Large intestine (tissue), 3 donors: ENCODE measurements at regions not wholly inside any gene's neighbourhood (a gene's known extent, or its start where the extent isn't known, plus 50 kb on each side); places are given as distances from the start of the nearest gene placed in this dataset.
A peak's percentile ranks its signal among the peaks of the same experiment; 100 is the strongest.

ENCODE experiments used
- DNase-seq, 2 donors: peaks; one replicate each; pipeline versions ENCODE4 v3.0.0 to v3.0.0-alpha.2; 2013
- H3K27ac ChIP-seq: one replicate; pipeline ENCODE4 v1.5.1; 2013; ENCODE audit warnings: low read length
- H3K27me3 ChIP-seq: 2 replicates; pipeline ENCODE4 v1.6.1; 2013; ENCODE audit warnings: low read length; ENCODE audit not compliant: control insufficient read depth, insufficient read depth
- H3K36me3 ChIP-seq: 2 replicates; pipeline ENCODE4 v1.6.1; 2013; ENCODE audit warnings: low read length; ENCODE audit not compliant: control insufficient read depth, insufficient read depth
- H3K4me1 ChIP-seq: one replicate; pipeline ENCODE4 v1.6.1; 2013; ENCODE audit warnings: low read length; ENCODE audit not compliant: control insufficient read depth, insufficient read depth
- H3K4me3 ChIP-seq: one replicate; pipeline ENCODE4 v1.5.1; 2013; ENCODE audit warnings: low read length
- H3K9me3 ChIP-seq: one replicate; pipeline ENCODE4 v1.6.1; 2013; ENCODE audit warnings: mild to moderate bottlenecking, low read depth, low read length, moderate library complexity; ENCODE audit not compliant: control insufficient read depth
- WGBS: methylation state at CpG from one replicate; pipeline ENCODE4 v1.1.5; 2013; ENCODE audit warnings: low lambda C conversion rate; ENCODE audit not compliant: insufficient coverage; 5-methylcytosine and 5-hydroxymethylcytosine counted together

DNA sequence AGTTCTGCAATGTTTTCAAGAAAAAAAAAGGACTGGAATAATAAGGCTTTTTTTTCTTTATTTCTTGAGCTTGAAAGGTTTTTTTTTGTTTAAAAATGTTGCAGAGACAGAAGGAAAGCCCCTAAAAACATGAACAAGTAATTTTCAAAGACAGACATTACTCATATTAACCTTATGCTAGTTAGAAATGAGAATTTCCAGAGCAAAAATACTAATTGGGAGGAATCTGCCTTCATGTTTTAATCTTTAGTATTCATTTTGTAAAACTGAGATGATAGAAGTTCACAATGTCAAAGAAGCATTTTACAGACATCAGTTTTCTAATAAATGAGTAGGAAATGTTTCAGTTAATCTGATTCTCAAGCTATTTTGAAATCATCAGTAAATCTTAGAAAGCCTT is 1805.3 kb downstream of the PCDH7 start:
- no peak overlapping the region for H3K27ac ChIP-seq
- no peak for DNase-seq
- H3K27me3 ChIP-seq, result no peaks in the 10 kb centered on the region
- H3K4me1 ChIP-seq, result no peaks in the 10 kb centered on the region
- no peaks in the 10 kb centered on the region for H3K36me3 ChIP-seq
- no peak overlapping the region for H3K4me3 ChIP-seq
- no peaks in the 10 kb centered on the region for H3K9me3 ChIP-seq

DNA sequence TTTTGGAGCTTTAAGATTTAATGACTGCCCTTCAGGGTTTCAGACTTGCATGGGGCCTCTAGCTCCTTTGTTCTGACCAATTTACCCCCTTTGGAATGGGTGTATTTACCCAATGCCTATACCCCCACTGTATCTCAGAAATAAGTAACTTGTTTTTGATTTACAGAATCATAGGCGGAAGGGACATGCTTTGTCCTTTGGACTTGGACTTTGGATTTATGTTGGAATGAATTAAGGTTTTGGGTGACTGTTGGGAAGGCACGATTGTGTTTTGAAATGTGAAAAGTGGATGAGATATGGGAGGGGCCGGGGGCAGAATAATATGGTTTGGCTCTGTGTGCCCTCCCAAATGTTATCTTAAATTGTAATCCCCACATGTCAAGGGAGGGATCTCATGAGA is 1824.7 kb downstream of the PCDH7 start:
- H3K27me3 ChIP-seq, result no peaks in the 10 kb centered on the region
- no peak overlapping the region for H3K27ac ChIP-seq
- no peak for DNase-seq
- WGBS, result no CpG with 5 or more reads among the region's 3 CpGs
- no peaks in the 10 kb centered on the region for H3K36me3 ChIP-seq
- no peaks in the 10 kb centered on the region for H3K9me3 ChIP-seq
- no peaks in the 10 kb centered on the region for H3K4me1 ChIP-seq
- H3K4me3 ChIP-seq, result no peak overlapping the region

DNA sequence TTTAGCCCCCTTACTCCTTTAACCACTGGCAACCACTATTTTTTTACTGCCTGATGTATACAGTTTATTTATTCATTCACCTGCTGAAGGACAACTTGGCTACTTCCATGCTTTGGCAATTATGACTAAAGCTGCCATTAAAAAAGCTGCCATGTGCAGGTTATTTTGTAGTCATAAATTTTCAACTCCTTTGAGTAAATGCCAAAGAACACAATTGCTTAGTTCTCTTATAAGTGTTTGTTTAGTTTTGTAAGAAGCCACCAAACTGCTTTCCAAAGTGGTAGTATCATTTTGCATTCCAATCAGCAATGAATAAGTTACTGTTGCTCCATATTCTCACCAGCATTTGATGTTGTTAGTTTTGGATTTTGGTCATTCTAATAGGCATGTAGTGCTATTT is 1831.8 kb downstream of the PCDH7 start:
- H3K4me1 ChIP-seq, result no peaks in the 10 kb centered on the region
- H3K27me3 ChIP-seq, result no peaks in the 10 kb centered on the region
- H3K9me3 ChIP-seq, result no peaks in the 10 kb centered on the region
- DNase-seq, result no peak
- no peaks in the 10 kb centered on the region for H3K36me3 ChIP-seq
- H3K4me3 ChIP-seq, result no peak overlapping the region
- no peak overlapping the region for H3K27ac ChIP-seq

DNA sequence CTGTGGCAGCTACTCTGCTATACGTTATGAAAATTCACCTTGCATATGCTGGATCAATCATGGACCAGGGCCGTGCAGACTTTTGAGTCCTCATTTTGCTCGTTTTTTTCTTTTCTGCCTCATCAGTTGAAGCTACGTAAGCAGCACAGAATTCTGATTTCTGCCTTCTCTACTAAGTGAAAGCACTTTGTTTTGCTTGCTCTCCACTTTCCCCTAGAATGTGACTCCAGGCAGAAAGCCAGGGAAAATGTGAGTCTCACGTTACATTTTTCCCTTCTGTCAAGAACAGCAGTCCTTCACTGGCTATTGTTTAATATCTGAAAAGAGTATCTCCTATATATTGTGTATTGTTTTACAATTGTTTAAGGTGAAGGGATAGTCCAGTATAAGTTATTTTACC is 1840.1 kb downstream of the PCDH7 start:
- no peak for DNase-seq
- Histone ChIP-seq H3K27me3 (no peaks in the 10 kb centered on the region), H3K9me3 (no peaks in the 10 kb centered on the region), H3K4me1 (no peaks in the 10 kb centered on the region), H3K36me3 (no peaks in the 10 kb centered on the region), H3K27ac (no peak overlapping the region), H3K4me3 (no peak overlapping the region)
- 44% methylated on average over 2 of the region's 5 CpGs for WGBS

DNA sequence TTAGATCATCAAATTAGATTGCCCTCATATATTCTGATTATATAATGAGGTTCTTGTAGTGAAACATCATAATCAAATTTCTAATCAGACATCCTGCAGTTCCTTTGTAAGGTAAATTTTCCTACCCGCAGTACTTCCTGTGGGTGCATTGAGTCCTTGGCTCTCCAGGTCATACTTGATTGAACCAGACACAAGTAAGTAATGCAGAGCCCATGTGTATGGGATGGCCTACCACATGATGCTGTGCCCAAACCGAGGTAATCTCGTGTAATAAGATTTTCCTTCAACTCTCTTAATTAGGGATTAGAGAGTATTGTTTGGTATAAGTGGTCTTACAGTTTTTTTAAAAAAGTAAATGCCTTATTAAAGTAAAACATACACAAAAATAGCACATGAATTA is 1841.8 kb downstream of the PCDH7 start:
- H3K36me3 ChIP-seq, result no peaks in the 10 kb centered on the region
- no peaks in the 10 kb centered on the region for H3K4me1 ChIP-seq
- WGBS, result no CpG with 5 or more reads among the region's 3 CpGs

DNA sequence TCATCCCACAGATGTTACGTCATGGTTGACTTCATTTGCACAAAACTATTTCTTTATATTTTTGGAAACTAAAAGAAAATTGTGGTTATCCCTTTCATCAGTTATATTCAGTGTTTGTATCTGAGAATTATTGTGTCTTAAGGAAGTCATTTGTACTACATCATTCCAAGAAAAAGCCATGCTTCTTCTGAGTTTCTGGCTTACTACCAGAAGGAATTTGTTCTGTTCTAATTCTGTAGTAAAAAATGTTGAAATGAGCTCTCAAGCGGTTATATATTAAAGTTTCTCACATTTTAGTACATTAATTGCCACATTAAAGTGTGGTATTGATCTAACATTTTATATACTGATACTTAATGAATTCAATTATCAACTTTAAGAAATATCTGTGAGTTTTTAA is 1844.5 kb downstream of the PCDH7 start:
- no peaks in the 10 kb centered on the region for H3K9me3 ChIP-seq
- H3K4me3 ChIP-seq, result no peak overlapping the region
- H3K36me3 ChIP-seq, result no peaks in the 10 kb centered on the region
- H3K4me1 ChIP-seq, result no peaks in the 10 kb centered on the region
- H3K27ac ChIP-seq, result no peak overlapping the region
- WGBS, result 81% methylated on average over 2 of the region's 2 CpGs
- no peak for DNase-seq
- no peaks in the 10 kb centered on the region for H3K27me3 ChIP-seq

More for the DNA sequence above, 1841.8 kb downstream of the PCDH7 start:
- H3K4me3 ChIP-seq, result no peak overlapping the region
- H3K27me3 ChIP-seq, result no peaks in the 10 kb centered on the region
- no peaks in the 10 kb centered on the region for H3K9me3 ChIP-seq
- no peak for DNase-seq
- H3K27ac ChIP-seq, result no peak overlapping the region

DNA sequence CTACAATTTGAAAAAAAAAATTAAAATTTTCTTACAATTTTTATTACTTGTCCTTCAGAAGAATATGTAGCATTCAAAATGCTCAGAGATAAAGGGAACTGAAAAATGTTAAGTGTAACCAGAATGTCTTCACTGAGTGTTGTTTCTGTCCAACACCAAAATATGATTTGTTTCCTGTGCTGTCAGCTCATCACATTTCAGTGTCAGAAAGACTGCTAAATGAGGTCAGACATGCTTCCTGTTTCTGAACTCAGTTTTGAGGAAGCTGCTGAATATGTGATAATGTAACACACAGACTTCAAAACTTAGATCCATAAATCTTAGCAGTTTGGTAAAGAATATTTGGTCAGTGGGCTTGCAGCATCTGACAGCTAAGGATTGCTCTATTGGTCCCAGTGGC is 1849.7 kb downstream of the PCDH7 start:
- H3K36me3 ChIP-seq, result no peaks in the 10 kb centered on the region
- H3K4me1 ChIP-seq, result no peaks in the 10 kb centered on the region
- H3K4me3 ChIP-seq, result no peak overlapping the region
- H3K27ac ChIP-seq, result no peak overlapping the region
- DNase-seq, result peak; percentile 3 to 4
- H3K9me3 ChIP-seq, result no peaks in the 10 kb centered on the region
- H3K27me3 ChIP-seq, result no peaks in the 10 kb centered on the region

DNA sequence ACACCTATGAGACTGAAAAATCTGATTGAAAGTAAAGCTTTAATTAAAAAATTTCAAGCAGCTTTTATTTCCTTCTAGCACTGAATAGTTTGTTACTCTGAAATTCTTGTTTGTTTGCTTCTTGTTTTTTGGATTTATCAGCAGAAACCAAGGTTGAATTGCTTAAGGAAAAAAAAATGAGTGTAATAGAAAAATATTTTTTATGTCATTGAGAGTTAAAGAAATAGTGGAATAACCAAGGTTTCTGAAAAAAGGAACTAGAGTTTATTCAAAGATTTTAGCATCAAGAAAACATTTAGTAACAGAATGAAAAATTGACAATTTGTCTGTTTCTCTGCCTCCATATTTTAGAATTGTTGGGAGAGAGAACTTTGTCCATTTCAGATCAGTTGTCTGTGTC is 1852.2 kb downstream of the PCDH7 start:
- Histone ChIP-seq H3K27ac (no peak overlapping the region), H3K4me1 (no peaks in the 10 kb centered on the region), H3K9me3 (no peaks in the 10 kb centered on the region), H3K36me3 (no peaks in the 10 kb centered on the region), H3K4me3 (no peak overlapping the region), H3K27me3 (no peaks in the 10 kb centered on the region)
- DNase-seq, result no peak

DNA sequence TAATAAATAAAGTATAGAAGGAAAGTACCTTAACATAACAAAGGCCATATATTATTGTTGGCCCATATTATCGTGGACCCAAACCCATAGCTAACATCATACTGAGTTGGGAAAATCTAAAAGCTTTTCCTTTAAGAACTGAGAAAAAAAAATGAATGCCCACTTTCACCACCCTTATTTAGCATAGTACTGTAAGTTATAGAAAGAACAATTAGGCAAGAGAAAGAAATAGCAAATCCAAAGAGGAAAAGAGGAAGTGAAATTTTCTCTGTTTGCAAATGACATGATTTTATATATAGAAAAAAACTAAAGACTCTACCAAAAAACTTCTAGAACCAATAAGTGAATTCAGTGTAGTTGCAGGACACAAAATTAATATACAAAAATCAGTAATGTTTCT is 1854.6 kb downstream of the PCDH7 start:
- Histone ChIP-seq H3K36me3 (no peaks in the 10 kb centered on the region), H3K4me1 (no peaks in the 10 kb centered on the region), H3K9me3 (no peaks in the 10 kb centered on the region), H3K27me3 (no peaks in the 10 kb centered on the region), H3K4me3 (no peak overlapping the region), H3K27ac (no peak overlapping the region)
- WGBS, result no CpG with 5 or more reads among the region's 1 CpG
- no peak for DNase-seq

DNA sequence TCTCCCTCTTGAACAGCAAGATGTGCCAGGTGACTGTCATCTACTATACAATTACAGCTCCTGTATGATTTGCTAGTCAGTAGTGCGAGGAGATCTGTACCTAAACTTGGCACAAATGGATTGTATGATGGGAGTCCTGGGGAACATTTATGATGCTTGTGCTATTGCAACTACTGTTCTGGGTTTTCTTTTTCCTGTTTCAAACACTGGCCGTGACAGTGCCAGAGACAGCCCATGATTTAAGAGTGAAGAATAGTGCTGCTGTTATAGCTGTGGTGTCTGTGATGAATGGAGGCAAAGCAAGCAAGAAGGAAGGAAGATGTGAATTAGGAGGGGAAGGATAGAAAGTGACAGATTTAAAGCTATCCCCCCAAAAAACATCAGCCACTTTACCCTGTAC is 1868.9 kb downstream of the PCDH7 start:
- H3K4me1 ChIP-seq, result no peaks in the 10 kb centered on the region
- no peak overlapping the region for H3K4me3 ChIP-seq
- DNase-seq, result no peak
- H3K9me3 ChIP-seq, result no peaks in the 10 kb centered on the region
- no peaks in the 10 kb centered on the region for H3K27me3 ChIP-seq
- no peak overlapping the region for H3K27ac ChIP-seq
- H3K36me3 ChIP-seq, result no peaks in the 10 kb centered on the region
- WGBS, result no CpG with 5 or more reads among the region's 2 CpGs

DNA sequence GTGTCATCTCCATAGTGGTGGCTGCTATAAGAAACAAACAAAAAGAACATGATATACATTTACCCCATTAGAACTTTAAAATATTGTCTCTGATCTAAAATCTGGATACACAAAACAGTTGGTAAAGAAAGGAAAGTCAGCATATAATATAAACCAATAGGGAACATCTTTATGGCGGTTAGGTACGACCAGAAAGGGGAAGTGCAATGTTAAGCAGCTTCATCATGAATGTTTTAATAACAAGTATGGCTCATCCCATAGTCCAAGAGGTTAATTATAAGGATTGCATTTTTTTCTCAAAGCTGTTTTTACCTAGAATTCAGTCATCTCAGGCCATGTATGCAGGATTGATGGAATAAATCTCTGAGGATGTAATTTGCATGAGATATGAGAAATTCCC is 1869.7 kb downstream of the PCDH7 start:
- no peak for DNase-seq
- H3K27me3 ChIP-seq, result no peaks in the 10 kb centered on the region
- H3K36me3 ChIP-seq, result no peaks in the 10 kb centered on the region
- H3K4me3 ChIP-seq, result no peak overlapping the region
- 58% methylated on average over 2 of the region's 2 CpGs for WGBS
- no peaks in the 10 kb centered on the region for H3K9me3 ChIP-seq
- no peaks in the 10 kb centered on the region for H3K4me1 ChIP-seq
- no peak overlapping the region for H3K27ac ChIP-seq

DNA sequence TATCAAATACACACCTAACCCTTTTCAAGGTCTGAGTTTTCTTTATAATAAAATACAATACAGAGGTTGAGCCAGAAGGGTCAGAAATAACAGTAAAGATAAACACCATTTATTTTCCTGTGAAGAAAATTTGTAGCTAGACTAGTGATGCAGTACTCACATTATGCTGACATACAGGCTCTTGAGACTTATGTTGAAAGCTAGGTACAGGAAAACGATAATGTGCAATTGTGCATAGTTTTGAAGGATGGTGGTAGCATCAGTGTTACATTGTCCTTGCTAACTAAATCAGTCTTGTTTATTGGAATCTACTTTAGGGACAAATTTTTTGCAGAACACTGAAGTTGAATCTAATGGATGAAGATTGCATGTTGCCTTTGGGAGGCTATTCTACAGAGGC is 1877.2 kb downstream of the PCDH7 start:
- Histone ChIP-seq H3K27ac (no peak overlapping the region), H3K4me1 (no peaks in the 10 kb centered on the region), H3K9me3 (no peaks in the 10 kb centered on the region), H3K4me3 (no peak overlapping the region), H3K36me3 (no peaks in the 10 kb centered on the region), H3K27me3 (no peaks in the 10 kb centered on the region)
- WGBS, result no CpG with 5 or more reads among the region's 1 CpG
- DNase-seq, result no peak
